Trophoblast cell (in vitro differentiated cells and primary cell): ENCODE measurements at regions not wholly inside any gene's neighbourhood (a gene's known extent, or its start where the extent isn't known, plus 50 kb on each side); places are given as distances from the start of the nearest gene placed in this dataset.

Source experiments
- DNase-seq, 2 donors: peaks; one replicate each; pipeline ENCODE4 v3.0.0-alpha.2; 2016
- H2AFZ ChIP-seq: 2 replicates; pipeline ENCODE4 v1.6.1; 2013; ENCODE audit warnings: low read length, moderate library complexity, mild to moderate bottlenecking; ENCODE audit not compliant: insufficient read depth, poor library complexity
- H2AK5ac ChIP-seq: 2 replicates; pipeline ENCODE4 v1.6.1; 2013; ENCODE audit warnings: mild to moderate bottlenecking, low read length
- H2BK120ac ChIP-seq: 2 replicates; pipeline ENCODE4 v1.6.1; 2013; ENCODE audit warnings: low read length, mild to moderate bottlenecking, moderate library complexity; ENCODE audit not compliant: insufficient read depth, poor library complexity
- H2BK12ac ChIP-seq: 2 replicates; pipeline ENCODE4 v1.6.1; 2013; ENCODE audit warnings: mild to moderate bottlenecking, low read length, moderate library complexity
- H2BK5ac ChIP-seq: 2 replicates; pipeline ENCODE4 v1.6.1; 2013; ENCODE audit warnings: low read length, low read depth, moderate library complexity, mild to moderate bottlenecking; ENCODE audit not compliant: poor library complexity
- H3K14ac ChIP-seq: 2 replicates; pipeline ENCODE4 v1.6.1; 2013; ENCODE audit warnings: mild to moderate bottlenecking, low read length
- H3K18ac ChIP-seq: 2 replicates; pipeline ENCODE4 v1.6.1; 2013; ENCODE audit warnings: mild to moderate bottlenecking, low read length
- H3K23ac ChIP-seq: 2 replicates; pipeline ENCODE4 v1.6.1; 2013; ENCODE audit warnings: low read length
- H3K27ac ChIP-seq: 2 replicates; pipeline ENCODE4 v1.5.1; 2013; ENCODE audit warnings: low read depth, mild to moderate bottlenecking, inconsistent platforms, low read length, moderate library complexity
- H3K27me3 ChIP-seq: 2 replicates; pipeline ENCODE4 v1.6.1; 2013; ENCODE audit warnings: inconsistent platforms, mild to moderate bottlenecking, low read length, moderate library complexity; ENCODE audit not compliant: insufficient read depth
- H3K36me3 ChIP-seq, 2 experiments: 1 replicate in 1 of 2; 2 replicates in 1 of 2; pipeline ENCODE4 v1.6.1; 2013; ENCODE audit warnings: low read length in 2 of 2, mild to moderate bottlenecking in 2 of 2, moderate library complexity in 1 of 2; ENCODE audit not compliant: insufficient read depth in 2 of 2, control insufficient read depth in 1 of 2
- H3K4ac ChIP-seq: 2 replicates; pipeline ENCODE4 v1.6.1; 2013; ENCODE audit warnings: low read depth, mild to moderate bottlenecking, low read length, moderate library complexity
- H3K4me1 ChIP-seq, 2 experiments: 1 replicate in 1 of 2; 2 replicates in 1 of 2; pipeline ENCODE4 v1.6.1; 2013; ENCODE audit warnings: low read length in 2 of 2, mild to moderate bottlenecking in 2 of 2, moderate library complexity in 1 of 2; ENCODE audit not compliant: insufficient read depth in 2 of 2, control insufficient read depth in 1 of 2
- H3K4me2 ChIP-seq: 2 replicates; pipeline ENCODE4 v1.6.1; 2013; ENCODE audit warnings: inconsistent platforms, mild to moderate bottlenecking, low read length, moderate library complexity
- H3K4me3 ChIP-seq: 2 replicates; pipeline ENCODE4 v1.5.1; 2013; ENCODE audit warnings: mild to moderate bottlenecking, low read depth, low read length, inconsistent platforms
- H3K79me1 ChIP-seq: one replicate; pipeline ENCODE4 v1.6.1; 2013; ENCODE audit warnings: low read length
- H3K79me2 ChIP-seq: 2 replicates; pipeline ENCODE4 v1.6.1; 2013; ENCODE audit warnings: low read length, mild to moderate bottlenecking; ENCODE audit not compliant: control insufficient read depth, insufficient read depth, poor library complexity
- H3K9ac ChIP-seq: 2 replicates; pipeline ENCODE4 v1.6.1; 2013; ENCODE audit warnings: mild to moderate bottlenecking, low read length
- H3K9me3 ChIP-seq: 2 replicates; pipeline ENCODE4 v1.6.1; 2013; ENCODE audit warnings: low read depth, mild to moderate bottlenecking, control low read depth, inconsistent platforms, low read length; ENCODE audit not compliant: insufficient read depth
- H4K12ac ChIP-seq: 2 replicates; pipeline ENCODE4 v1.6.1; 2013; ENCODE audit warnings: low read depth, mild to moderate bottlenecking, low read length, moderate library complexity
- H4K8ac ChIP-seq: 2 replicates; pipeline ENCODE4 v1.6.1; 2013; ENCODE audit warnings: low read depth, mild to moderate bottlenecking, low read length, moderate library complexity
- H4K91ac ChIP-seq: one replicate; pipeline ENCODE4 v1.6.1; 2013; ENCODE audit warnings: low read depth, mild to moderate bottlenecking, low read length, moderate library complexity
- WGBS: extraction: QIAGEN DNeasy Blood & Tissue Kit; methylation state at CpG from one replicate; pipeline ENCODE4 v1.1.7; 2013; ENCODE audit warnings: missing lambda C conversion rate; ENCODE audit not compliant: insufficient read length, insufficient coverage; ENCODE audit errors: extremely low coverage; 5-methylcytosine and 5-hydroxymethylcytosine counted together

GRCh38 chr1:30258471-30258870 is 464.9 kb downstream of the MATN1 start:
- H3K4me1 ChIP-seq, result peaks cover 0 to 1% of the 10 kb centered on the region in 2 experiments
- H3K4me3 ChIP-seq, result no peak overlapping the region
- peaks cover 6% of the 10 kb centered on the region for H3K9me3 ChIP-seq
- H2AK5ac ChIP-seq, result no peak overlapping the region
- H3K79me2 ChIP-seq, result no peaks in the 10 kb centered on the region
- H3K23ac ChIP-seq, result no peak overlapping the region
- H3K36me3 ChIP-seq, result no peaks in the 10 kb centered on the region
- no CpG with 5 or more reads among the region's 6 CpGs for WGBS
- H2BK5ac ChIP-seq, result no peak overlapping the region
- no peak overlapping the region for H3K4me2 ChIP-seq
- H3K18ac ChIP-seq, result no peak overlapping the region
- no peak overlapping the region for H2BK120ac ChIP-seq
- no peak overlapping the region for H2AFZ ChIP-seq
- H2BK12ac ChIP-seq, result no peak overlapping the region
- no peak overlapping the region for H4K8ac ChIP-seq
- H3K9ac ChIP-seq, result no peak overlapping the region
- DNase-seq, result no peak
- H3K14ac ChIP-seq, result no peak overlapping the region
- no peak overlapping the region for H4K12ac ChIP-seq
- H3K27ac ChIP-seq, result no peak overlapping the region
- H3K79me1 ChIP-seq, result no peaks in the 10 kb centered on the region
- no peak overlapping the region for H4K91ac ChIP-seq
- no peak overlapping the region for H3K4ac ChIP-seq
- no peaks in the 10 kb centered on the region for H3K27me3 ChIP-seq

DNA sequence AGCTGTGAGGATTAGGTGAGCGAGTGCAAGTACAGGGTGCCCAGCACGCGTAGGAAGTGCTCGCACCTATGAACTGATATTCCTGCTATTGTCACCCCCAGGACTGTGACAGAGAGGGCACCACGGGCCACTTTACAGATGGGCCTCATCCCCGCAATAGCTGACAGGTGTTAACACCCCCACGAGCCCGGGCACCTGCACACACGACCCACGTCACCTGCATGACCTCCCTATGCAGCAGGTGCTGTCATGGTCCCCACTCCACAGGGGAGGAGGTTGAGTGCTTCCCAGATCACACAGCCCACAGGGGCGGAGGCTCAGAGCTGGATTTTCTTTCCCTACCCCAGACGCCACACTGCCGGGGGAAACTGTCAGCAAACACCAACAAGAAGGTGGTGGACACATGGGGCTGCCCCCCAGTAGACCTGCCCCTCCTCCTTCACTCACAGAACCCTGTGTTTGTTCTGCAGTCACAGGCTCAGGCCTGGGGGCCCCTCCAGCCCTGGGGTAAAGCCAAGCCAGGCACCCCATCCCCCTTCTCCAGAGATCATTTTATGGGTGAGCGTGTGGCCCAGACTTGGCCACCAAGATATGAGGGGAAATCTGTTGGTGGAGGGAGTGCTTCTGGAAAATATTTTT is 465.5 kb downstream of the MATN1 start:
- peaks cover 0 to 1% of the 10 kb centered on the region in 2 experiments for H3K4me1 ChIP-seq
- no peak overlapping the region for H2BK12ac ChIP-seq
- no peaks in the 10 kb centered on the region for H3K79me1 ChIP-seq
- H3K14ac ChIP-seq, result no peak overlapping the region
- no peak overlapping the region for H3K4ac ChIP-seq
- H3K23ac ChIP-seq, result no peak overlapping the region
- H3K9ac ChIP-seq, result no peak overlapping the region
- no CpG with 5 or more reads among the region's 14 CpGs for WGBS
- no peak overlapping the region for H2BK120ac ChIP-seq
- H4K12ac ChIP-seq, result no peak overlapping the region
- H3K9me3 ChIP-seq, result peaks cover 6% of the 10 kb centered on the region
- H3K36me3 ChIP-seq, result no peaks in the 10 kb centered on the region
- H3K27ac ChIP-seq, result no peak overlapping the region
- H2BK5ac ChIP-seq, result no peak overlapping the region
- no peak overlapping the region for H4K8ac ChIP-seq
- DNase-seq, result no peak
- H3K4me3 ChIP-seq, result no peak overlapping the region
- H2AK5ac ChIP-seq, result no peak overlapping the region
- H3K4me2 ChIP-seq, result no peak overlapping the region
- no peak overlapping the region for H2AFZ ChIP-seq
- H3K27me3 ChIP-seq, result no peaks in the 10 kb centered on the region
- no peaks in the 10 kb centered on the region for H3K79me2 ChIP-seq
- H4K91ac ChIP-seq, result no peak overlapping the region
- no peak overlapping the region for H3K18ac ChIP-seq

DNA sequence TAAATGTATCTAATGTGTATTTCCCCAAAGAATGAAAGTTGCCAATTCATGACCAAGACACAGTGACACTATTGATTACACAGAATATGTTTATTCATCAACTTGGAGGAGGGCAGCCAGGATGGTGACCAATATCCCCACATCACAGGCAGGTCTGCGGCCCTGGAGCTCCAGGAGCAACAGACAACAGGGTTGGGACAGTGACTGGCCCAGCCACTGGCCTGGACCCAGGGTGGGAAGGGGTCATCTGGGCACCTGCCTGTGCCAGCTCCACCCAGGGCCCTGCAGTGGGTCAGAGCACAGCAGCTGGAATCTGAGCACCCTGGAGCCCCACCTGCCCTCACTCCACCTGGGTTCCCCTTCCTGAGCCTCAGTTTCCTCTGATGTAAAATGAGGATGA is 466.1 kb downstream of the MATN1 start:
- Histone ChIP-seq H3K4ac (no peak overlapping the region), H3K23ac (no peak overlapping the region), H4K12ac (no peak overlapping the region), H3K9ac (no peak overlapping the region), H3K36me3 (no peaks in the 10 kb centered on the region), H3K18ac (no peak overlapping the region), H3K14ac (no peak overlapping the region), H3K79me1 (no peaks in the 10 kb centered on the region), H2BK12ac (no peak overlapping the region), H3K4me2 (no peak overlapping the region), H3K27me3 (no peaks in the 10 kb centered on the region), H3K4me3 (no peak overlapping the region), H3K27ac (no peak overlapping the region), H3K9me3 (peaks cover 6% of the 10 kb centered on the region), H3K79me2 (no peaks in the 10 kb centered on the region), H2AFZ (no peak overlapping the region), H4K8ac (no peak overlapping the region), H2BK5ac (no peak overlapping the region), H2BK120ac (no peak overlapping the region), H2AK5ac (no peak overlapping the region), H3K4me1 (peaks cover 0 to 1% of the 10 kb centered on the region in 2 experiments), H4K91ac (no peak overlapping the region)
- DNase-seq, result no peak
- WGBS, result no CpG with 5 or more reads among the region's 1 CpG

- WGBS, result no CpG with 5 or more reads among the region's 6 CpGs
- H3K23ac ChIP-seq, result no peak overlapping the region
- H3K36me3 ChIP-seq, result no peaks in the 10 kb centered on the region
- no peak overlapping the region for H3K27ac ChIP-seq
- H2AK5ac ChIP-seq, result no peak overlapping the region
- no peaks in the 10 kb centered on the region for H3K79me2 ChIP-seq
- no peak overlapping the region for H2BK5ac ChIP-seq
- H3K4me2 ChIP-seq, result no peak overlapping the region
- H3K18ac ChIP-seq, result no peak overlapping the region
- no peak for DNase-seq
- no peak overlapping the region for H3K14ac ChIP-seq
- no peaks in the 10 kb centered on the region for H3K79me1 ChIP-seq
- no peak overlapping the region for H4K91ac ChIP-seq
- peaks cover 0 to 1% of the 10 kb centered on the region in 2 experiments for H3K4me1 ChIP-seq
- no peak overlapping the region for H3K9ac ChIP-seq
- H2AFZ ChIP-seq, result no peak overlapping the region
- no peak overlapping the region for H3K4me3 ChIP-seq
- no peak overlapping the region for H2BK12ac ChIP-seq
- H3K27me3 ChIP-seq, result no peaks in the 10 kb centered on the region
- no peak overlapping the region for H3K4ac ChIP-seq
- no peak overlapping the region for H2BK120ac ChIP-seq
- H4K8ac ChIP-seq, result no peak overlapping the region
- H4K12ac ChIP-seq, result no peak overlapping the region
- peaks cover 6% of the 10 kb centered on the region for H3K9me3 ChIP-seq
Observed at GRCh38 chr1:30256911-30257310, 466.5 kb downstream of the MATN1 start.
